Natural killer cell (primary cell): ENCODE measurements at regions not wholly inside any gene's neighbourhood (a gene's known extent, or its start where the extent isn't known, plus 50 kb on each side); places are given as distances from the start of the nearest gene placed in this dataset.

Experiments
- ATAC-seq, 3 donors: fragments of 150-1000 bp in 2 of 3; fragments of 200-7000 bp in 1 of 3; cut with Tn5 transposase; 1 replicate in 1 of 3; 2 replicates in 2 of 3; pipeline ENCODE4 v1.10.0; 2021; ENCODE audit warnings: mild to moderate bottlenecking in 2 of 3, moderate library complexity in 2 of 3
- DNase-seq, 2 donors: peaks; one replicate each; pipeline versions ENCODE4 v3.0.0 to v3.0.0-alpha.2; 2013 to 2021; ENCODE audit warnings: mixed read lengths in 1 of 2
- H3K27ac ChIP-seq: one replicate; pipeline ENCODE4 v1.5.1; 2013; ENCODE audit warnings: mild to moderate bottlenecking, low read length
- H3K27me3 ChIP-seq: one replicate; pipeline ENCODE4 v1.6.1; 2013; ENCODE audit warnings: low read length; ENCODE audit not compliant: control insufficient read depth, insufficient read depth
- H3K36me3 ChIP-seq: one replicate; pipeline ENCODE4 v1.6.1; 2013; ENCODE audit warnings: low read length; ENCODE audit not compliant: control insufficient read depth, insufficient read depth
- H3K4me1 ChIP-seq: one replicate; pipeline ENCODE4 v1.6.1; 2013; ENCODE audit warnings: low read length; ENCODE audit not compliant: control insufficient read depth, insufficient read depth
- H3K4me3 ChIP-seq: one replicate; pipeline ENCODE4 v1.5.1; 2013; ENCODE audit warnings: low read length
- H3K9me3 ChIP-seq: one replicate; pipeline ENCODE4 v1.6.1; 2013; ENCODE audit warnings: low read length; ENCODE audit not compliant: control insufficient read depth, insufficient read depth
- H3K27ac Mint-ChIP-seq, 2 donors: one replicate each; pipeline ENCODE4 v1.8.0; 2022; ENCODE audit warnings: mild to moderate bottlenecking in 2 of 2, mixed read lengths in 2 of 2, moderate library complexity in 1 of 2
- H3K27me3 Mint-ChIP-seq, 2 donors: one replicate each; pipeline ENCODE4 v1.8.0; 2022; ENCODE audit warnings: low read depth in 2 of 2, mixed read lengths in 2 of 2
- H3K36me3 Mint-ChIP-seq: one replicate; pipeline ENCODE4 v1.8.0; 2022; ENCODE audit warnings: mixed read lengths
- H3K4me1 Mint-ChIP-seq, 2 donors: one replicate each; pipeline ENCODE4 v1.8.0; 2022; ENCODE audit warnings: mixed read lengths in 2 of 2
- H3K4me3 Mint-ChIP-seq: one replicate; pipeline ENCODE4 v1.8.0; 2022; ENCODE audit warnings: mild to moderate bottlenecking, moderate library complexity, mixed read lengths
- H3K9me3 Mint-ChIP-seq, 2 donors: one replicate each; pipeline ENCODE4 v1.8.0; 2022; ENCODE audit warnings: mixed read lengths in 2 of 2
- WGBS: methylation state at CpG from one replicate; pipeline ENCODE4 v1.1.7; 2013; ENCODE audit warnings: missing lambda C conversion rate; ENCODE audit not compliant: insufficient coverage; 5-methylcytosine and 5-hydroxymethylcytosine counted together
- intact Hi-C: fragments of 100-400 bp; cut with micrococcal nuclease; formaldehyde crosslinking; loops from one replicate; pipeline ENCODE4 v1.14.2; 2022
- TF ChIP-seq, protein P1 (sequence below): fragments of 200-600 bp; IDR thresholded peaks from one replicate; pipeline ENCODE4 v1.8.0; 2022; ENCODE audit warnings: antibody characterized with exemption

DNA sequence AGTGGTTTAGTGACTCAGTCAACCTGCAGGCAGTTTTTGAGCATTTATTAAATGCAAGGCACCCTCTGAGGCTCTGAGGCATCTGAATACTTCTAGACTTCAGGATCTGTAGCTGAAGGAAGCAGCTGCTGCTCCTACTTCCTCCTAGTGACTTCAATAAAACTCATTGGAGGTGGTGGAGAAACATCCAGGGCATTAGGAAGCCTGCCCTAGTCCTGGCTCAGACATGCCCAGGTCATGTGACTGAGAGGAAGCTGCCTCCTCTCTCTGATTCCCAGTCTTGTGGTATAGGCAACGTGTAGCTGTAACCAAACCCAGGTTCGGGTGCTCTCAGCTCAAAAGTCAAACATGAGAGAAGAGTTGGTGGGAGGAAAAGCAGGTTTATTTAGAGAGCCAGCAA lies 287.2 kb upstream of the GYPC start:
- peaks cover 0 to 6% of the 10 kb centered on the region in 2 donors for H3K27me3 Mint-ChIP-seq
- intact Hi-C loops = no loop called here
- ATAC-seq (no peak), DNase-seq (no peak)
- H3K4me1 ChIP-seq = no peaks in the 10 kb centered on the region
- no peaks in the 10 kb centered on the region for H3K36me3 Mint-ChIP-seq
- TF ChIP-seq, protein P1, sequence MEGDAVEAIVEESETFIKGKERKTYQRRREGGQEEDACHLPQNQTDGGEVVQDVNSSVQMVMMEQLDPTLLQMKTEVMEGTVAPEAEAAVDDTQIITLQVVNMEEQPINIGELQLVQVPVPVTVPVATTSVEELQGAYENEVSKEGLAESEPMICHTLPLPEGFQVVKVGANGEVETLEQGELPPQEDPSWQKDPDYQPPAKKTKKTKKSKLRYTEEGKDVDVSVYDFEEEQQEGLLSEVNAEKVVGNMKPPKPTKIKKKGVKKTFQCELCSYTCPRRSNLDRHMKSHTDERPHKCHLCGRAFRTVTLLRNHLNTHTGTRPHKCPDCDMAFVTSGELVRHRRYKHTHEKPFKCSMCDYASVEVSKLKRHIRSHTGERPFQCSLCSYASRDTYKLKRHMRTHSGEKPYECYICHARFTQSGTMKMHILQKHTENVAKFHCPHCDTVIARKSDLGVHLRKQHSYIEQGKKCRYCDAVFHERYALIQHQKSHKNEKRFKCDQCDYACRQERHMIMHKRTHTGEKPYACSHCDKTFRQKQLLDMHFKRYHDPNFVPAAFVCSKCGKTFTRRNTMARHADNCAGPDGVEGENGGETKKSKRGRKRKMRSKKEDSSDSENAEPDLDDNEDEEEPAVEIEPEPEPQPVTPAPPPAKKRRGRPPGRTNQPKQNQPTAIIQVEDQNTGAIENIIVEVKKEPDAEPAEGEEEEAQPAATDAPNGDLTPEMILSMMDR = no peak
- no peaks in the 10 kb centered on the region for H3K4me1 Mint-ChIP-seq
- no peak overlapping the region for H3K4me3 ChIP-seq
- H3K27ac Mint-ChIP-seq = no peak overlapping the region
- 5% methylated on average over 2 of the region's 2 CpGs for WGBS
- H3K36me3 ChIP-seq = no peaks in the 10 kb centered on the region
- no peaks in the 10 kb centered on the region for H3K9me3 ChIP-seq
- H3K27me3 ChIP-seq = no peaks in the 10 kb centered on the region
- H3K9me3 Mint-ChIP-seq = peaks cover 0 to 3% of the 10 kb centered on the region in 2 donors
- H3K27ac ChIP-seq = no peak overlapping the region
- no peak overlapping the region for H3K4me3 Mint-ChIP-seq

DNA sequence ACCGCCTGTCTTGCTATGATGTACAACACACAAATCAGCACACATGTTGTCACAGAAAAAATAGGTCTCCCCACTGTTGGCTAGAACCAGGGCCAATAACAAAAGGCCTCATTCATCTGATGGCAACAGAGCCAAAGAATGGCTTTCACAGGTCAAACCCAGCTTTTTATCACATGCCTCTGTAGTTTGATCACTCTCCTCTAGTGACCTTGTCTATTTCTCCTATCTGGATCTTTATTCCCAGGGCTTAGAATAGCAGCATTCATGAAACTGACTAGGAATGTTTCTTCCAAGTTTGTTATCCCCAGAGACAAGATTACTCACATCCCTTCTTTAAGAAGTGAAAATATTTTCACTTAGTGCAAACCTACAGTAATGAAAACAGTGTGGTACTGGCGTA lies 285.8 kb upstream of the GYPC start:
- H3K27me3 Mint-ChIP-seq = peaks cover 0 to 6% of the 10 kb centered on the region in 2 donors
- DNase-seq (no peak), ATAC-seq (no peak)
- Histone ChIP-seq H3K27me3 (no peaks in the 10 kb centered on the region), H3K4me1 (no peaks in the 10 kb centered on the region), H3K4me3 (no peak overlapping the region), H3K9me3 (no peaks in the 10 kb centered on the region), H3K27ac (no peak overlapping the region), H3K36me3 (no peaks in the 10 kb centered on the region)
- no peak overlapping the region for H3K27ac Mint-ChIP-seq
- 95% methylated on average over 1 of the region's 2 CpGs for WGBS
- intact Hi-C loops = no loop called here
- H3K36me3 Mint-ChIP-seq = no peaks in the 10 kb centered on the region
- no peak overlapping the region for H3K4me3 Mint-ChIP-seq
- TF ChIP-seq, protein P1 = no peak
- peaks cover 0 to 3% of the 10 kb centered on the region in 2 donors for H3K9me3 Mint-ChIP-seq
- no peaks in the 10 kb centered on the region for H3K4me1 Mint-ChIP-seq

DNA sequence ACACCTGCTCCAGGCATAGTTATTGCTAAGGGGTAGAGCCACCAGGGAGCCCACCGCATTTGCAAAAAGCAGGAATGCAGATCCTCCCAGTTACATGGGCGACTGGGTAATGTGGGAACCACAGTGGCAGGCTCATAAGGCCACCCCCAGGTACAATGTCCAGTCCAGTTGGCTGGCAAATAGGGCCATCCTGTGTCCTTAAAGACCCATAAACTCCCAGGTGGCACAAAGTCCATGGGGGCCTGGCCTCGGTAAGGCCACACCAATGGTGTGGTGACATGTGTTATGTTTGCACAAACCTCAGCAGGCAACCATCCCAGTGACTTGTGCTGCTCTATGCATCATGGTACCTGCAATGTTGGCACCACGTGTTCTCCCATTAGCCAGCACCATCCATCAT lies 283.6 kb upstream of the GYPC start:
- TF ChIP-seq, protein P1 = no peak
- Mint-ChIP-seq H3K27me3 (peaks cover 0 to 3% of the 10 kb centered on the region in 2 donors), H3K9me3 (peaks cover under 1 to 3% of the 10 kb centered on the region in 2 donors), H3K27ac (no peak overlapping the region), H3K36me3 (no peaks in the 10 kb centered on the region), H3K4me1 (no peaks in the 10 kb centered on the region), H3K4me3 (no peak overlapping the region)
- no peak overlapping the region for H3K27ac ChIP-seq
- no peak overlapping the region for H3K4me3 ChIP-seq
- intact Hi-C loops = no loop called here
- no peaks in the 10 kb centered on the region for H3K36me3 ChIP-seq
- H3K9me3 ChIP-seq = no peaks in the 10 kb centered on the region
- no peaks in the 10 kb centered on the region for H3K4me1 ChIP-seq
- H3K27me3 ChIP-seq = no peaks in the 10 kb centered on the region
- ATAC-seq = no peak
- 87% methylated on average over 4 of the region's 4 CpGs for WGBS
- no peak for DNase-seq

DNA sequence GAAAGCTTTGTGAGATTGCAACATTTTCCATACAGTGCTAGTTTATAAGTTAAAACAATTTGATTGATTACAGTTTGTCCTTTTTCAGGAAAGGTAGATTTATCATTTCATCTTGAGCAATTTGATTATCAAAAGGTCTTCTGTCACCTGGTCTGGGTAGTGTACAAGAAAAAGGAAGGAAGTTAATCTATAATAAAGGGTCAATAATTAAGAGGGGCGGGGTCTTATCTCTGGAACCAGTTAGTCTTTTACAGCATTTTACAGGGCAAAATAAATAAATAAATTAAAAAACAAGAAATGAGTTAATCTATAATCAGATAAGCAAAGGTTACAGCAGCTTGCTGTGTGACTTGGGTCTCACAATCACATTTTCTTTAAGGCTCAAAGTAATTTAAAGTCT lies 277.8 kb upstream of the GYPC start:
- Histone ChIP-seq H3K4me3 (no peak overlapping the region), H3K4me1 (no peaks in the 10 kb centered on the region), H3K36me3 (no peaks in the 10 kb centered on the region), H3K27me3 (no peaks in the 10 kb centered on the region), H3K27ac (no peak overlapping the region), H3K9me3 (no peaks in the 10 kb centered on the region)
- intact Hi-C loops = no loop called here
- H3K9me3 Mint-ChIP-seq = peaks cover 5 to 6% of the 10 kb centered on the region in 2 donors
- H3K36me3 Mint-ChIP-seq = no peaks in the 10 kb centered on the region
- no peak overlapping the region for H3K4me3 Mint-ChIP-seq
- TF ChIP-seq, protein P1 = no peak
- 100% methylated on average over 1 of the region's 1 CpG for WGBS
- ATAC-seq (no peak), DNase-seq (no peak)
- peaks cover 0 to 2% of the 10 kb centered on the region in 2 donors for H3K27me3 Mint-ChIP-seq
- H3K27ac Mint-ChIP-seq = no peak overlapping the region
- no peaks in the 10 kb centered on the region for H3K4me1 Mint-ChIP-seq
